ENCODE measurements at regions not wholly inside any gene's neighbourhood (a gene's known extent, or its start where the extent isn't known, plus 50 kb on each side); places are given as distances from the start of the nearest gene placed in this dataset.
"Not testable (repeated sequence)": the region's sequence is repeated elsewhere in the genome, so short reads cannot be mapped to it uniquely, and the experiment has no call there.

GRCh38 chr1:5769760-5770159 lies 222.5 kb downstream of the NPHP4 start:
- no peak for ATAC-seq
- DNase-seq: no peak
- intact Hi-C loops (cut with DNase I): no loop called here
- no peaks in the 10 kb centered on the region for H3K9me3 ChIP-seq
- no peak overlapping the region for H3K4me3 ChIP-seq
- H3K27me3 ChIP-seq: peaks cover 0 to 47% (median 7%) of the 10 kb centered on the region in 9 donors
- no peak for TF ChIP-seq CTCF (IDR thresholded peaks at IDR 0.05)
- TF ChIP-seq POLR2A (IDR thresholded peaks at IDR 0.05): no peak
- H3K27ac ChIP-seq: no peak overlapping the region
- no peaks in the 10 kb centered on the region for H3K36me3 ChIP-seq
- H3K4me1 ChIP-seq: peaks cover 0 to 14% (median 0%) of the 10 kb centered on the region in 12 donors
- 87 to 96% (median 92%) methylated on average over 5 of the region's 5 CpGs for WGBS, 4 donors

GRCh38 chr1:5769146-5769545 lies 223.1 kb downstream of the NPHP4 start:
- intact Hi-C loops (cut with DNase I): no loop called here
- H3K4me1 ChIP-seq: peaks cover 0 to 14% (median 0%) of the 10 kb centered on the region in 12 donors
- H3K27me3 ChIP-seq: peaks cover 0 to 52% (median 8%) of the 10 kb centered on the region in 9 donors
- ATAC-seq: peak in 1 of 4 donors; percentile 34
- H3K36me3 ChIP-seq: no peaks in the 10 kb centered on the region
- no peak overlapping the region for H3K4me3 ChIP-seq
- TF ChIP-seq CTCF (IDR thresholded peaks at IDR 0.05): no peak
- no peaks in the 10 kb centered on the region for H3K9me3 ChIP-seq
- H3K27ac ChIP-seq: no peak overlapping the region
- 34 to 58% (median 44%) methylated on average over 6 to 7 of the region's 7 CpGs for WGBS, 4 donors
- no peak for DNase-seq

GRCh38 chr1:5768014-5768413 lies 224.2 kb downstream of the NPHP4 start:
- DNase-seq: no peak
- WGBS, 4 donors: 63 to 70% (median 64%) methylated on average over 10 of the region's 10 CpGs
- TF ChIP-seq CTCF (IDR thresholded peaks at IDR 0.05): no peak
- TF ChIP-seq POLR2A (IDR thresholded peaks at IDR 0.05): no peak

GRCh38 chr1:5766996-5767395 lies 225.2 kb downstream of the NPHP4 start:
- Histone ChIP-seq H3K4me1 (peaks cover 0 to 14% (median 0%) of the 10 kb centered on the region in 12 donors), H3K27me3 (peaks cover 0 to 52% (median 8%) of the 10 kb centered on the region in 9 donors)
- intact Hi-C loops (cut with DNase I); H3K4me3 ChIP-seq; ATAC-seq; H3K9me3 ChIP-seq; DNase-seq; H3K27ac ChIP-seq; H3K36me3 ChIP-seq: not testable (repeated sequence)
- 70 to 82% (median 78%) methylated on average over 12 of the region's 12 CpGs for WGBS, 4 donors

More at GRCh38 chr1:5768014-5768413, 224.2 kb downstream of the NPHP4 start:
- no peak overlapping the region for H3K27ac ChIP-seq
- peaks cover 0 to 3% (median 0%) of the 10 kb centered on the region in 12 donors for H3K9me3 ChIP-seq
- no peak overlapping the region for H3K4me3 ChIP-seq
- H3K4me1 ChIP-seq: peaks cover 0 to 14% (median 0%) of the 10 kb centered on the region in 12 donors
- H3K36me3 ChIP-seq: no peaks in the 10 kb centered on the region
- ATAC-seq: no peak
- peaks cover 0 to 52% (median 8%) of the 10 kb centered on the region in 9 donors for H3K27me3 ChIP-seq
- intact Hi-C loops (cut with DNase I): no loop called here

Measured in heart left ventricle (tissue), 16 donors.